ENCODE measurements at regions not wholly inside any gene's neighbourhood (a gene's known extent, or its start where the extent isn't known, plus 50 kb on each side); places are given as distances from the start of the nearest gene placed in this dataset.

- no peak for DNase-seq
- no peak overlapping the region for H3K4me3 ChIP-seq
- intact Hi-C loops (cut with DNase I): no loop called here
- no peak for TF ChIP-seq CTCF (IDR thresholded peaks at IDR 0.05)
- H3K9me3 ChIP-seq (replicated peaks in 1 of 3): no peaks in the 10 kb centered on the region
- H3K27me3 ChIP-seq: no peaks in the 10 kb centered on the region
- no peaks in the 10 kb centered on the region for H3K4me1 ChIP-seq (replicated peaks in 1 of 2)
- H3K36me3 ChIP-seq (replicated peaks in 1 of 2): no peaks in the 10 kb centered on the region
- no peak overlapping the region for H3K27ac ChIP-seq
Observed at GRCh38 chr1:98467122-98467521, 194.4 kb upstream of the SNX7 start.

- no peak overlapping the region for H3K4me3 ChIP-seq
- TF ChIP-seq CTCF (IDR thresholded peaks at IDR 0.05) (no peak), POLR2A (IDR thresholded peaks at IDR 0.05) (no peak)
- intact Hi-C loops (cut with DNase I): no loop called here
- no peaks in the 10 kb centered on the region for H3K27me3 ChIP-seq
- no peaks in the 10 kb centered on the region for H3K9me3 ChIP-seq (replicated peaks in 1 of 3)
- no peaks in the 10 kb centered on the region for H3K4me1 ChIP-seq (replicated peaks in 1 of 2)
- no peak overlapping the region for H3K27ac ChIP-seq
- H3K36me3 ChIP-seq (replicated peaks in 1 of 2): no peaks in the 10 kb centered on the region
- 66 to 80% (median 75%) methylated on average over 7 of the region's 7 CpGs for WGBS, 4 donors
- no peak for DNase-seq
Observed at GRCh38 chr1:98461873-98462385, 199.6 kb upstream of the SNX7 start.

- Histone ChIP-seq H3K27ac (no peak overlapping the region), H3K4me1 (replicated peaks in 1 of 2) (no peaks in the 10 kb centered on the region), H3K4me3 (no peak overlapping the region), H3K9me3 (replicated peaks in 1 of 3) (no peaks in the 10 kb centered on the region), H3K36me3 (replicated peaks in 1 of 2) (no peaks in the 10 kb centered on the region), H3K27me3 (no peaks in the 10 kb centered on the region)
- TF ChIP-seq POLR2A (IDR thresholded peaks at IDR 0.05): no peak
- TF ChIP-seq CTCF (IDR thresholded peaks at IDR 0.05): no peak
- intact Hi-C loops (cut with DNase I): no loop called here
- DNase-seq: no peak
- 9 to 55% (median 30%) methylated on average over 1 of the region's 1 CpG for WGBS, 4 donors
Observed at GRCh38 chr1:98460136-98460535, 201.4 kb upstream of the SNX7 start.

- Histone ChIP-seq H3K27me3 (no peaks in the 10 kb centered on the region), H3K4me3 (no peak overlapping the region), H3K9me3 (replicated peaks in 1 of 3) (no peaks in the 10 kb centered on the region), H3K27ac (no peak overlapping the region), H3K4me1 (replicated peaks in 1 of 2) (no peaks in the 10 kb centered on the region), H3K36me3 (replicated peaks in 1 of 2) (no peaks in the 10 kb centered on the region)
- intact Hi-C loops (cut with DNase I): no loop called here
- DNase-seq: no peak
- WGBS, 4 donors: 74 to 83% (median 80%) methylated on average over 2 of the region's 2 CpGs
- TF ChIP-seq POLR2A (IDR thresholded peaks at IDR 0.05): no peak
- no peak for TF ChIP-seq CTCF (IDR thresholded peaks at IDR 0.05)
Observed at GRCh38 chr1:98459486-98459870, 202.0 kb upstream of the SNX7 start.

All from adrenal gland (tissue), 9 donors.